HG03097 (cell line): ENCODE measurements at regions not wholly inside any gene's neighbourhood (a gene's known extent, or its start where the extent isn't known, plus 50 kb on each side); places are given as distances from the start of the nearest gene placed in this dataset.
"Not testable (repeated sequence)": the region's sequence is repeated elsewhere in the genome, so short reads cannot be mapped to it uniquely, and the experiment has no call there.

ENCODE experiments used
- ATAC-seq: cut with Tn5 transposase; IDR thresholded peaks from one replicate; pipeline ENCODE4 v1.9.1; 2021; ENCODE audit not compliant: unreplicated experiment, low FRiP score

GRCh38 chr4:138861135-138861534 is 154.4 kb upstream of the NOCT start:
- ATAC-seq = no peak

DNA sequence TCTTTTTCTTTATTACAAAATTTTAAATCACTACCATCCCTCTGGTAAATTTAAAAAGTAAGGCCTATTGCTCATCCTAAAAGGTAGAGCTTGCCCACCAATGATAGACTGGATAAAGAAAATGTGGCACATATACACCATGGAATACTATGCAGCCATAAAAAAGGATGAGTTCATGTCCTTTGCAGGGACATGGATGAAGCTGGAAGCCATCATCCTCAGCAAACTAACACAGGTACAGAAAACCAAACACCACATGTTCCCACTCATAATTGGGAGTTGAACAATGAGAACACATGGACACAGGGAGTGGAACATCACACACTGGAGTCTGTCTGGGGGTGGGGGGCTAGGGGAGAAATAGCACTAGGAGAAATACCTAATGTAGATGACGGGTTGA is 155.2 kb upstream of the NOCT start:
- not testable (repeated sequence) for ATAC-seq

GRCh38 chr4:138859254-138859653 is 156.3 kb upstream of the NOCT start:
- no peak for ATAC-seq

- no peak for ATAC-seq
These were observed 157.2 kb upstream of the NOCT start for GRCh38 chr4:138858419-138858818.

DNA sequence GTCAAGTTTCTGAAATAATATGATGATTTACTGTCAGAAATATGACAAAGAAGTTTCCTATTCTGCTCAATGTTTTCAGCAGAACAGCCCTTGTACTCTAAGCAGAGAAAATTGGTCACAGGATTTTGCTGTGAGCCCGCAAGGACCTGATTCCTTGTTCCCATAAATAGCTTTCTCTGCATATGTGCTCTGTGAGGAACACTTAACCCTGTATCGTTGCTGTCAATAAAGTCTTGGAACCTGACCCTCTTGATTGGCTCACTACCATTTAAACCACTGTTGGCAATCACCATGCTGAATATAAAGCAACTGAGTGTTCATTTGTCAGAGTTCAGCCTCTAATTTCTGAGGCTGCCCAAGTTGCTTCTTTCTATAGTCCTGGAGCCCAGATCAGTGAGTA is 158.2 kb upstream of the NOCT start:
- no peak for ATAC-seq

GRCh38 chr4:138852681-138853080 is 162.9 kb upstream of the NOCT start:
- no peak for ATAC-seq

GRCh38 chr4:138851391-138852335 is 163.9 kb upstream of the NOCT start:
- no peak for ATAC-seq

DNA sequence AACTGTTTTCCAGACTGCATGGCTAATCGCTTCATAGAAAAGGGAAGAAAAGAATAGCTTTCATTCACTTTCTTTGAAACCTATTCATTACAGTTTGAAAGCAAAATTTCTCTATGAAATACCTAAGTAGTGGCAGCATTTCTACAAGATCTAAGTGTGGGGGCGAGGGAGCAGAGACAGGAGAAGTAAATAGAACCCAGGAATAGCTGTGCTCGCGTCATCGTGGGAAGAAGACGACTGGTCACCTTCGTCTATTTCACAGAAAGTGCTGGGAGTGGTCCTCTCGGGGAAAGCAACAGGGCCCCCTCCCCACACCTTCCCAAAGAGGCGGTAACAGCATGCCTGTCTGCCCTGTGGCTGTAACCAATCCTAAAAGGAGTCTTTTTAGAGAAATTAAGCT is 169.9 kb upstream of the NOCT start:
- no peak for ATAC-seq

- ATAC-seq = no peak
These were observed 170.5 kb upstream of the NOCT start for GRCh38 chr4:138845054-138845453.

- no peak for ATAC-seq
These were observed 172.0 kb upstream of the NOCT start for GRCh38 chr4:138843616-138844015.

GRCh38 chr4:138841343-138841742 is 174.2 kb upstream of the NOCT start:
- no peak for ATAC-seq

DNA sequence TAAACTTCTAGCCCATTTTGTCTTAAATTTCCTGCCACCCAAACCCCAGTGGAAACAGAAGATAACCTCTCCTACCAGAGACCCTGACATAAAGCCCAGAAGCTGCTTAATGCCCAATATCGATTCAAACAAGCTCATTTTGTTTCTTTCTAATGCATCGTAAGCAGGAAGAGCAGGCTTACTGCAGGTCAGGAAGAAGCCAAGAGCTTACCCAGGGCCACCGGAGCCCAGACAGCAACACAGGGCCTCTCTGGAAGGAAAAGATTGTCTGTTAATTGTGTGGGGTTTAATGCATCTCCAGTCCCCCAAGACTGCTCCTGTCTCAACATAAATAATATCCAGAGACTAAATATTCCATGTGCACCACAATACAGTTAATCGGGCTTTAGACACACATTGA is 177.3 kb upstream of the NOCT start:
- ATAC-seq = no peak

GRCh38 chr4:138835832-138836533 is 179.6 kb upstream of the NOCT start:
- peak; percentile 32 for ATAC-seq

GRCh38 chr4:138833974-138834373 is 181.6 kb upstream of the NOCT start:
- peak; percentile 90 for ATAC-seq

DNA sequence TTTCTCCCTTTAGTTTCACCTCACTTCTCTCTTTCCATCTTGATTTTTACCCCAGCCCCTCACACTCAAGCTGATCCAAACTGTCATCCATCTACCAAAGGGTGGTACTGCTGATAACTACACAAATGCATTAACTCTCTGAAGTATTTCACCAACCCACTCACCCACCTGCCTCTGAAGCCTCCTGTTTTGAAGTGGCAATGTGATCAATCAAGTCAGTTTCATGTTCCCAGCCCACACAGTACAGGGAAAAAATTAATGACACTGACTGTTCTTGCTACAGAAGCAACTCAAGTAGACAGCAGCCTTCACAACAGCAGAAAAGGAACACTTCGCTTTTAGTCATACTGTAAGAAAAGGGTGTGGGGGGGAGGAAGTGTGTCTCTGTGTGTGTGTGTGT is 183.0 kb upstream of the NOCT start:
- no peak for ATAC-seq

DNA sequence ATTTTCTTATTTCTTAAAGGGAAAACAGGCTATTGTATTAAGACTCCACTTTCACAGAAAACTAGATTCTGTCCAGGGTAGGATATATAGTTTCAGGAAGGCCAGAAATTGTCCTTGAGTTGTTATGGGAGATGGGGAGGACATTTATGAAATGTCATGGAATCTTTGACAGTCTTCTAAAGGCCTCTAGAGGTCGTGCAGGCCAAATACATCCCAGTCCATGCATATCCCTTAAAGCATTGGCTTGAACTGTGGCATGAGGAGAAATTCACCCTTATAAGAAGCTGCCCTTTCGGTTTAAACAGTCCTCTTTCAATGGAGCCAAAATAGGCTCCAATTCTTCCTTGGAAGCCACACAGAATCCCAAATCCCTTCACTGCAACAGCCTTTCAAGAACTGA is 183.6 kb upstream of the NOCT start:
- no peak for ATAC-seq

DNA sequence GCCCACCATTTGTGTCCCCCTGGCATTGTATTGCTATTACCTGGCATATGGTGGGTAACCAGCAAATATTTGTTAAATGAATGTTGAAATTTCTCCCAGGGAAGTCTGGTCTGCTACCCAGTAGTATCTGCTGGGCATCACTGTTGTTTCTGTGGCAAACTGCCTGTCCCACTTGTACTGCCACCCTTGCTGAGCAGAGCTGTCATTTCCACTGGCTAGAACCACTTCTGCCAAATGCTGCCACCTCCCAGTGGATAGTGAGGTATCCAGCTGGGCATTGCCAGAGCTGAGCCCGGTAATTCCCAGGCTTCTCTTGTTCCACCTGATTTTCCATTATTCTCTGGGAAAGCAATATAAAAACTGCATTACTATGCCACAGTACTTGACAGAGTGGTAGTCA is 186.7 kb upstream of the NOCT start:
- ATAC-seq = no peak

DNA sequence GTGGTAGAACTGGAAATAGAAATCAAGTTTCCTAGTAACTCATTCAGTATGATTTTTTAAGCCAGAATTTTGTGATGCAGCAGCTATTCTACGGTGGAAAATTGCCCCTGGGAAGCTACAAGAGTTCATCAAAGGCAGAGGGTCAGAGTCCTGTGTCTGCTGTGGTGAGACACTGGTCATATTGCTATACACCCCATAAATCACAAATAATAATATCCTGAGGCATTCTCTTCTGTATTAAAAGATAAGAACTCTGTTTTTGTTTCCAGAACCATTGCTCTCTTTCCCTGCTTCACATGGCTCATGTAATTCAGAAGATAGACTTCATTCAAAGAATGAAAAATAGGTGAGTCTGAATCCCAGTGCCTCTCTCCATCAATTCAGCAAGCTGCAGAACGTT is 188.8 kb upstream of the NOCT start:
- no peak for ATAC-seq

GRCh38 chr4:138826322-138826721 is 189.3 kb upstream of the NOCT start:
- ATAC-seq = no peak

- no peak for ATAC-seq
These were observed 194.2 kb upstream of the NOCT start for GRCh38 chr4:138821331-138821730.

DNA sequence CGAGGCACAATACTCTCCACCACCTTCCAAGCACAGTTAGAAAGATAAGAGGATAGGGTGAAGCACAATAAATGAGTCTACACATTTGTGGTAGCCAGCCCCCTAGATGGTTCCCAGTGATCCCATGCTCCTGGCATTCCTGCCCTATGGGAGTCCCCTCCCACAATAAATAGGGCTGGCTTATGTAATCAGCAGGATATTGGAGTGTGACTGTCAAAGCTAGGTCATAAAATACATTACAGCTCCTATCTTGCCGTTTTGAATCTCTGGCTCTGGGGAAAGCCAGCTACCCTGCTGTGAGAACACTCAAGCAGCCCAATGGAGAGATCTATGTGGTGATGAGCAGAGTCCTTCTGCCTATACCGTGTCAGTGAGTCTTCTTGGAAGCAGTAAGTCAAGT is 198.7 kb upstream of the NOCT start:
- no peak for ATAC-seq

DNA sequence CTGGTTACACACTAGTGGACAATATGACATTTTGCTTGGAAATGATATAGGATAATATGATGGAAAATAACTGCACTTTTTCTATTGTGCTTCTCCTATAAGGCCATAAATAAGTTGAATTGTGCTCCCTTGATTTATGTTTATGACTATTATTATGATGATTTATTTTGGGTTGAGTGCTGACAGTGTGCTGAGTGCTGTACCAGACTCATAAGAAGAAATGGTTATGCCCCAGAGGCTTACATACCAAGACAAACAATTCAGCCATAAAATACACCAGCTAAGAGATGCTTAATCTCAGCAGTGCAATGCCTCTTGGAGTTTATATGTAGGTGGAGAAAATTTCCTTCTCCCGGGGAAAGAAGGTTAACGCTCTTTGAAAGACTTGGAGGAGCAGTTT is 199.8 kb upstream of the NOCT start:
- no peak for ATAC-seq
